ENCODE measurements at regions not wholly inside any gene's neighbourhood (a gene's known extent, or its start where the extent isn't known, plus 50 kb on each side); places are given as distances from the start of the nearest gene placed in this dataset.
"Not testable (repeated sequence)": the region's sequence is repeated elsewhere in the genome, so short reads cannot be mapped to it uniquely, and the experiment has no call there.

DNA sequence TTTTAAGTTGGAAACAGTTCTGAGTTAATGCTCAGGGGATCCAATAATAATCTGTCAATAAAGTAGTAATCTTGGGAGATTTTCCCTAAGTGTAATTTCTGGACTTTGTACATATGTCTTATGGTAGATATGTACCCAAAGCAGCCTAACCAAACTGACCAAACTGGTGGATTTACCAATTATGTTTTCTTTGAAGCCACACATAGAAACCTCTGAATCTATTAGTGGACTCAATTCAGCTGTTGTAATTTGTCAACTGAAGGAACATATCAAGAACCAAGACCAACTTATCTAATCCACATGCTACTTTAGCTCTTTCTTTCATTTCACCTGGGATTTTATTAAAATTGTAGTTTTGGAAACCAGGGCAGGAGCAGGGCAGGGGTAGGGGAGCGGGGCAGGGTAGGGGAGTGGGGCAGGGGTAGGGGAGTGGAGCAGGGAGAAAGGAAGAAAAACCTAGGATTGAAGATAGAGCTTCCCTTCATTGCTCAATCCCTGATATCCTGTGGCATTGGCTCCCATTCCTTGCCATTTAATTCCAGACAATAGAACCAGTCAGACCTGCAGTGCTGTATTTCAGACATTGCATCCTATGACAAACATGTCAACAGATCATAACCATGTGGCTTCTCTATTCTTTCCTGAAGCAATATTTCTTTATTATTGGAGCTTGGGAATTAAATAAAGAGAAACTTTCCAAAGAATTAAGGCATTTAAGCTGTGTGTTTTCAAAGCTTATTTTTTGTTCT lies 101.8 kb downstream of the NFKBIZ start:
- no peak for DNase-seq

DNA sequence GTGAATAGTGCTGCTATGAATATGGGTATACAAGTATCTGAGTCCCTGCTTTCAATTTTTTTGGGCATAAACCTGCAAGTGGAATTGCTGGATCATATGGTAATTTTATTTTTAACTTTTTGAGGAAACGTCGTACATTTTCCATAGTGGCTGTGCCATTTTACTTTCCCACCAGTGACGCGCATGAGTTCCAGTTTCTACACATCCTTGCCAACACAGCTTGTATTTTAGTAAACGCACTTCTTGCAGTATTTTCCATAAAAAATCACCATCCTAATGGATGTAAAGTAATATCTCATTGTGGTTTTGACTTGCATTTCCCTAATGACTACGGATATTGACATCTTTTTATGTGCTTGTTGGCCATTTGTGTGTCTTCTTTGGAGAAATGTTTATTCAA lies 105.0 kb downstream of the NFKBIZ start:
- no peak for DNase-seq

DNA sequence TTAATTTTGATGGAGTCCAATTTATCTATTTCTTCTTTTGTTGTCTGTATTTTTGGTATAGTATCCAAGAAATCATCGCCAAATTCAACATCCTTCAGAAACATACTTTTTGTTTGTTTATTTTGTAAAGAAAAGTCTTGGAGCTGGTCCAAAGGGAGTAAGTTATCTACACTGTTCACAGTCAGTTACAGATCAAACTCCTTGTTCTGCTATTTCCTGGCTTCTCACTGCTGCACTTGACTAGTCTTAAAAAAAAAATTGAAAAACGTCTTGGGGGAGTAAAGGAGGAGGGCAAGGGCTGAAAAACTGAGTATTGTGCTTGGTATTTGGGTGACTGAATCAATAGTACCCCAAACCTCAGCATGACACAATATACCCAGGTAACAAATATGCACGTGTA lies 105.6 kb downstream of the NFKBIZ start:
- no peak for DNase-seq

DNA sequence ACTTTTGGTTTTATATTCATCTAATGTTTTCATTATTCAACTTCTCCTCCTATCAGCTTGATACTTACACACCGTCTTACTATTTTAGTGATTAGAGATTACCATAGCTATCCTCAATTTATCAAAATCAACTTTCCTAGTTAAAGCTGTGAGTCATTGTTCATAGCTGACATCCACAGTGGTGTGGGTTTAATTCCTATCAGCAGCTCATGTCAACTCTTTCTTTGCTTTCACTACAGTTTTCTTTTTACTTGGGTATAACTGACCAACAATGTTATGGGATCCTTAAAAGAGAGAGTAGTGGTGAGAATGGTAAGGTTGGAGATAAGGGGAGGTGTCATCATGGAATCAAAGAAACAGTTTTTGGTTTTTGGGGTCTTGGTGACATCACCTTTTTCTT lies 112.7 kb downstream of the NFKBIZ start:
- DNase-seq: no peak

DNA sequence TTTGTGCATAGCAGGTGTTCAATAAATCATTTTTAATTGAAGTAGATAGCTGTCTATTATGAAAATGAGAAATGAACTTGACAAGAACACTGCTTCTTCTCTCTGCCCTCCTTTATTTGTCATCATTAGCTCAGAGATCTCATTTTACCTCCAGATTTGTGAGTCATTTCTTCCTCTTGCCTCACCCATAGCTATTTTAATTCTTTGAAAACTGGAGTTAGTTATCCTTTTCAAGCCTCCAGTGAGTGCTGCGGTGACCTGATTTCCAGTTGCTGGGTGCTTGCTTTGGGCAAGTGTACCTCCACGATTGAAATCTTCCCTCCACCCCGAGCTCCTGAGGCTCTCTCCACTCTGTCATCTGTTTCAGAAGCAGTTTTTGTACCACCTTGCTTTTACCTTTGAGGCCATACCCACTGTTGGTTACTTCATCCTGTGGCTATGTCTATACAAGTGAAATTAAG lies 114.6 kb downstream of the NFKBIZ start:
- DNase-seq: no peak

DNA sequence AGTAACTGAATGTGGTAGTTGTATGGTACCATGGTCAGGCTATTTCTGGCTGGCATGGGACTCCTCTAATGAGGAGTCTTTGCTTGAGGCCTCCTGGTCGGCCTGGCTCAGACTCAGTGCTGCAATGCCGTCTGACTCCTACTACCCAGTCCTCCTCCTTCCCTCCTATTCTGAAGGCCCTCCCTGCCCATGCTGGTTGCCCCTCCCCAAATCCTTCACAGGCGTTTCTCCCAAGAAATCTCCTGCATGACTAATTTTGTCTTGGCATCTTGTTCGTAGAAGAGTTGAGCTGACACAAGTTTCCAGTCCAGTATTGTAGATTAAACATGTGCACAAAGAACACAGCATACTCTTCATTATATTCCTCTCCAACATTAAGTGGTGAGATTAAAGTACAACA lies 115.5 kb downstream of the NFKBIZ start:
- DNase-seq: no peak

DNA sequence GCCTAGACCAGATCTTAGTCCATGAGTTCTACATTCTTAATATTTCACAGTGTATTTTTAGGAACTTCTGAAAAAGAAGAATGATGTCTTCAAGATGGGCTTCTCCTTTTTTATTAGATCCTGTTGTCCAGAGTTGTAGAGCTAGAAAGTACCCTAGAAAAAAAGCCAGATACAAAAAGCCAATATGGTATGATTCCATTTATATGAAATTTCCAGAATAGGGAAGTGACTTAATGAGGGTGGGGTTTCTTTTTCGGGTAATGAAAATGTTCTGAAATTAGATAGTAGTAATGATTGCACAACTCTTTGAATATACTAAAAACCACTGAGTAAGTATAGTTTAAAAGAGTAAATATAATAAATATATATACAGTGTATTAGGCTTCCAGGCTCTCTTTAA lies 116.9 kb downstream of the NFKBIZ start:
- DNase-seq: no peak

DNA sequence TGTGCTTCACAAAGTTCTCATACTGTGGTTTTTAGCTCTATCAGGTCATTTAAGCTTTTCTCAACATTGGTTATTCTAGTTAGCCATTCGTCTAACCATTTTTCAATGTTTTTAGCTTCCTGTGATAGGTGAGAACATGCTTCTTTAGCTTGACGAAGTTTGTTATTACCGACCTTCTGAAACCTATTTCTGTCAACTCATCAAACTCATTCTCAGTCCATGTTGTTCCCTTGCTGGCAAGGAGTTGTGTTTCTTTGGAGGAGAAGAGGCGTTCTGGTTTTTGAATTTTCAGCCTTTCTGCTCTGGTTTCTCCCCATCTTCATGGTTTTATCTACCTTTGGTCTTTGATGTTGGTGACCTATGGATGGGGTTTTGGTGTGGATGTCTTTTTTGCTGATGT lies 120.9 kb downstream of the NFKBIZ start:
- no peak for DNase-seq

DNA sequence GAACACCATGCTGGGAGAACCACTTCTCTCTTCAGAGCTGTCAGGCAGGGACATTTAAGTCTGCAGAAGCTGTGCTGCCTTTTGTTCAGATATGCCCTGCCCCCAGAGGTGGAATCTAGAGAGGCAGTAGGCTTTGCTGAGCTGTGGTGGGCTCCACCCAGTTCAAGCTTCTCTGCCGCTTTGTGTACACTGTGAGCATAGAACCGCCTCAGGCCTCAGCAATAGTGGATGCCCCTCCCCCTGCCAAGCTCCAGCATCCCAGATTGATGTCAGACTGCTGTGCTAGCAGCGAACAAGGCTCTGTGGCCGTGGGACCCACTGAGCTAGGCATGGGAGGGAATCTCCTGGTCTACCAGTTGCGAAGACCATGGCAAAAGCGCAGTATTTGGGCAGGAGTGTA lies 121.6 kb downstream of the NFKBIZ start:
- no peak for DNase-seq

DNA sequence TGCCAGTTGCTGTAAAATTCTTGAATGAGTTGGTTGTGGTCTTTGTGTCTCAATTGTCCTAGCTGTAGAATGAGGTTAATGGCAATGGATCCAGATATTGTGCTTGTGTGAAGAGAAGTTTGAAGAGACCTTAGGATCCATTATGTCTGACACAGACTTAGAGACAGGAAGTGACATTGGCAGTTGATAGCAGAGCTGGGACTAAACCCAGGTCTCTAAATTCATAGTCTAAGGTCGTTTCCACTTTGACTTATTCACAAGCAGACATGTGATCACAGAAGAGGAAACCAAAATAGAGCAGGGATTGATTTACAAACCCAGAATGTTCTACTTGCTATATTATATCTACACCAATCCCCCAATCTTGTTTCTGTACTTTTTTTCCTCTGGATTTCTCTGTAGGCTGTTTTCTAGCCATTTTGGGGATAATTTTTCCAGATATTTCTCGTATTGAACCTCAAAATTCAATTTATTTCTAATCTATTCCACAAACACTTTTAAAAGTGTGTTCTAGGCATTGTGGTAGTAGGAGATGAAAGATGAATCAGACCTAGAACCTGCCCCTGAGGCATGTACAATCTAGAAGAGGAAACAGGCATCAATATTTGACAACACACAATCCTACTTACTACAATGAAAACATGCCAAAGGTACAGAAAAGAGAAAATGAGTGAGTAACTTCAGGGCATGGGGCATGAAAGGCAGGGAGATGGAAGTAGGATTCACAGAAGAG lies 123.3 kb downstream of the NFKBIZ start:
- DNase-seq: no peak

DNA sequence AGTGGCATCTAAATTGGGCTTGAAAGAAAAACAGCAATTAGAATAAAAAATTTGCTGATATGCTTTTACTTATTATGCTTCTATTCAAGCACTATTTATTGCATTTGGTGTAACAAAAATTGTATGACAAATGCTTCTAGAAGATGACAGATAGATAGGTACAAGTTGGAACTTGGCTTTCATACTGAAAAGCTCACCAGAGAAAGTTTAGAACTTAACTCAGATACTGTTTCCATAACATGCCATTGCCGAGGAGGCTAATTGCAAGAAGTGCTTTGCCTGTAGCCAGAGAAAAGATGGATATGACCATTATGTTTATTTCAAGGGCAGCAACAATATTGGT lies 123.8 kb downstream of the NFKBIZ start:
- DNase-seq: no peak

DNA sequence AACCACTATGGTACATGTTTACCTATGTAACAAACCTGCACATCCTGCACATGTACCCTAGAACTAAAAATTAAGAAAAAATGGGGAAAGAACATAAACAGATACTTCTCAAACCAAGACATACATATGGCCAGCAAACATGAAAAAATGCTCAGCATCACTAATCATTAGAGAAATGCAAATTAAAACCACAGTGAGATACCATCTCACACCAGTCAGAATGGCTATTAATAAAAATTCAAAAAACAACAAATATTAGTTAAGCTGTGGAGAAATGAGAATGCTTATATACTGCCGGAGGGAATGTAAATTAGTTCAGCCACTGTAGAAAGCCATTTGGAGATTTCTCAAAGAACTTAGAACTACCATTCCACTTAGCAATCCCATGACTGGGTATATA lies 126.1 kb downstream of the NFKBIZ start:
- DNase-seq: not testable (repeated sequence)

DNA sequence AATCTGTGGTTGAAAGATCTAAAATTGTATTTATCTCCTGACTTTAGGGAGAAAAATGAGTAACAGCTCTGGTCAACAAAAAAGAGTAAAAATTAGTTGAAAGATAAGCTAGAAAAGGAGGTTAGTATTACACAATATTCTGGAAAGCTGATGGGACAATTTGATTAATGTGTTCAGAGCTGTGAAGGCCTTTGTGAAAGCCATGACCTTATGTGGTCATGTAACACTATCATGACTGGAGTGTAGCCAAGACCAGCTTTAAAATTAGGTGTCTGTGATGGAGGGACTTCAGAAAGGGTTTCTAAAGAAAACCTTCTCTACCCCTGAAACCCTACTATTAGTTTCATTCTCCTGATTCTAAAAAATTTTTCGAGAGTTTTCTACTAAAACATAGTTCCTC lies 127.2 kb downstream of the NFKBIZ start:
- DNase-seq: no peak

DNA sequence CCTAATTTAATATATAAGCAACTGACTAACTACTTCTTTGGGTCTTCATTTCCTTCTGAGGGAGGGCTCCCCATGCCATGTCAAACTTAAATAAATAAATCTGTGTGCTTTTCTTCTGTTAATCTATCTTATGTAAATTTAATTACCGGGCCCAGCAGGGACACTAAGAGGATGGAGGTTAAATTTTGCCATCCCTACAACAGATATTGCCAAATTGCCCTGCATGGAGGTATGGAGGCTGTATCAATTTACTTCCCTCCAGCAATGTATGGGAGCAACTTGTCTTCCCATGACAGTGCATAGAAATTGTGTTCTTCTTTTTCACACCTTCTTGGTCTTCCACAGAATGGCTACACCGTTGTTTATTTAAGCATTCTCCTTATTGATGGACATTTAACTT lies 129.0 kb downstream of the NFKBIZ start:
- no peak for DNase-seq

DNA sequence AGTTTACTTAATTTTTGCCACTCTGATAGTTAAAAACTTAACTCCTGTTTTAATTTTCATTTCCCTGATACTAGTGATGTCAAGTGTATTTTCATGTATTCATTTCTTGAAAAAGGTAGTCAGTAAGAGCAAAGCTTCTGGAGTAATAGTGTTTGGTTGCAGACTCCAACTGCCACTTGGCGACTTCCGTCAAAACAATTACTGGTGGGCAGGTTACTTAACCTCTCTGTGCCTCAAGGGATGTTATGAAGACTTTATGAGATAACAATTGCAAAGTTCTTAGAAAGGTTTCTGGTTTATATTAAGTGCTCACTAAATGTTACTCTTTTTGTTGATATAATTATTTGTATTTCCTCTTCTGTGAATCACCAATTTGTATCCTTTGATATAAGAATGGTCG lies 129.7 kb downstream of the NFKBIZ start:
- DNase-seq: no peak

DNA sequence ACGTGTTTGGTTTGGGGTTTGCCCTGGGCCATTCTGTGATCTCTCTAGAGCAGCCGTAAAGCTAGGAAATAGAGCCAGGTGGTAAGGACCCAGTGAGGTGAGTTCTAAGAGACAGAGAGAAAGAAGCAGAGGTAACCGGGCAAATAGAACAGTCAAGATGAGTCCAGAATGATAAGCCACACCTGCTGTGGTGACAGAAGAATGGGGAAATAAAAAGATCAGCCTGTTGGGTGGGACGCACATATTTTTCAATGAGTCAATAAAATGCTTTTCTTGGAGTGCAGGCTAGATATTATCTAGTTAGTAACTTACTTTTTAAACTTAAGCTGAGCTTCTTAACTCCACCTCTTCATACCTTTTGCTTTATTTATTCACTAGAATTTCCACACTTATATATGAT lies 135.0 kb downstream of the NFKBIZ start:
- DNase-seq: no peak

DNA sequence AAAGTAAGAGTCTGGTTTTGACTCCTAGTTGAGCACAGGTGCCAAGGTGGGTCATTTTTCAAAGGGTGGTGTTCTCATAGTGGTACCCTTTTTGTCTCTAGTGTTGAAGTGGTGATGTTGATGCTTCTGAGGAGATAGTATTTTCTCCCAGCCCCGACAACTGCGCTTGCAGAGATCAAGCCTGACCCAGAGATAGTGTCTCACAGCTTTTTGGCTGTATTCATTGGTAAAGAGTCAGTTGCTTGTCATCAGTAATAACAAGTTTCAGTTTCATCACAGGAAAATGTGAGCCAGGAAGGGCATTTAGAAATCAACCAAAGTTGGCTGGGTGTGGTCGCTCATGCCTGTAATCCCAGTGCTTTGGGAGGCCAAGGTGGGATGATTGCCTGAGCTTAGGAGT lies 139.3 kb downstream of the NFKBIZ start:
- DNase-seq: no peak

DNA sequence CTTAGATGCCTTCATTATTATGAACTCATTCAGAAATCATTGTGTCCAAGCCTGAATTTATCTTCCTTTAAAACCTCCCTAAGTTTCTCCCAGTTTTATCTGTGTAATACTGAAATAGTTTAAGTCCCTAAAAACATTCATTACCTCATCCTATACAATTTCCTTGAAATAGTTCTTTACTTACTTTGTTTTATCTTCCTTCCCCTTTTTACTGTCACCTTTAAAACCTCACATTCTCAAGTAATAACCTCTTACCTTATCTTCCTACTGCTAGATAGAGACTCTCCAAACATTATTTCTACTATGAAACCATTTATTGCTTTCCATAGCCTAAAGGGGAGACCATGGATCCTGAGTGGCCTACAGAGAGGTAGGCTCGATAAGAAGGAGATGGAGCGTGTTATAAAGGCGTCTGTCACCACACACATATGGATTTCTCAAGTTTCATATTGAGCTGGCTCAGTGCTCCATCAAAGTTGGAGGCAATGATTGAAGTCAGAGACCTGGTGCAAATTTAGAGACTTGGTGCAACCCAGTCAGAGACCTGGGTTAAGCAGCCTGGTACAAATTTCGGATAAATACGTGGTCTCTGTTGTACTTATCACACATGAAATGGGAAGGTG lies 140.4 kb downstream of the NFKBIZ start:
- no peak for DNase-seq

DNA sequence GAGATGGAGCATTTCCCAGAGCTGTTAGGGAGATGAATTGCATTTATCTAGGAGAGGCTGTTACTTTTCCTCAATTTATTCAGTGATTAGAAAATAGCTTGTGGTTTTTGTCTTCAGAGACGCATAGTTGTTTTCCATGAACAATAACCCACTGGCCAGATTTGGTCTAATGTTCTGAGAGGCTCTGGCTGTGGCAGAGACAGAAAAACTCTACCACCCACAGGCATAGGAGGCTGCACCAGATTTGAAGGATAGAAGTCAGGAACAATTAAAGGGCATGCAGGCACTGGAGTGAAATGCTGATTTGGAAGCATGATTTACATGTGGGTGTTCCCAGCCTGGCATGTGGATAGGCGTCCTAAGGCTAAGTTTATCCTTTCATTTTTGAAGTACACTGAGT lies 143.5 kb downstream of the NFKBIZ start:
- DNase-seq: no peak

DNA sequence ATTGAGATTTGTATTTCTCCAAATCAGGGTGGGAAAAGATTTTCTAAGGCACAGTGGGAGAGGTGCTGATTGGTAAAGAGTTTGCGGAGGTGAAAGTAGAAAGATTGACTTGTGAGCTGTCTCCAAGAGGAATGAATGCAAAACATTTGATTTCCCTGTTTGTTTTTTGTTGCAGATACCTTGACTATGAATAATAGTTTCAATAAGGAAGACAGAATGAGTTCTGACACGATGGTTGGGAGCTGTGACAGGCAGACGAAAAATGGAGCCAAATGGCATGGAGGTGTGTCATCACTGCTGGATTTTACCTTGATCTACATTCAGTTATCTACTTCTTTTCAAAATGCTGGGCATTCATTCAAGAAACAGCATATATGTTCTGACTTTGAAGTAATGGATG lies 145.1 kb downstream of the NFKBIZ start:
- no peak for DNase-seq

DNA sequence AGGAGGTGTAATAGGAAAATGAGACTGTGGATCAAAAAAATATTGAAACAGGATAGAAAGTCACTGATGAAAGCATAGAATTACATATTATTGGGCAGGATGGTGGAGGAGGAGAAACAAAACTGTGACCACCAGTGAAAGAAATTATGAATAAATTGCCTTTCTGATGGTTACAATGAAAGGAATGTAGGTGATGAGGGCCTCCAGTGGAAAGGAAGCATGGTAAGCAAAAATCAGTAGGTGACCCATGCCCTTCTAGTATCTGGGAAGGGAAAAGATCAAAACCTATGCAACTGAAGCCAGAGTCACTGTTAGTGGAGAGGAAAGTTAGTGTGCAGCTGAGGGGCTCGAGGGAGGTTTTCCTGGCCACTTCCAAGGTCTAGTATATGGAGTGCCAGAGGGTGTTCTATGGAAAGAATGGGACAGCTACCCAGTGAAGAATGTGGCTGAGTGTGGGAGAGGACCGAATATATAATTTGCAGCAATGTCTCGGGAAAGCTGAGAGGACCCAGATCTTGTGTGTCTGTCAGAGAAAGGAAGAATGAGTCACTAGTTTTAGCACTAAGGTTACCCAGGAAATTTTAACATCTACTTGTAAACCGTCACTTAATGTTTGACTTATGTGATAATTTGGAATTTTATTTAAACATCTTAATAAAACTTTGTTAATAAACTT lies 146.2 kb downstream of the NFKBIZ start:
- no peak for DNase-seq

DNA sequence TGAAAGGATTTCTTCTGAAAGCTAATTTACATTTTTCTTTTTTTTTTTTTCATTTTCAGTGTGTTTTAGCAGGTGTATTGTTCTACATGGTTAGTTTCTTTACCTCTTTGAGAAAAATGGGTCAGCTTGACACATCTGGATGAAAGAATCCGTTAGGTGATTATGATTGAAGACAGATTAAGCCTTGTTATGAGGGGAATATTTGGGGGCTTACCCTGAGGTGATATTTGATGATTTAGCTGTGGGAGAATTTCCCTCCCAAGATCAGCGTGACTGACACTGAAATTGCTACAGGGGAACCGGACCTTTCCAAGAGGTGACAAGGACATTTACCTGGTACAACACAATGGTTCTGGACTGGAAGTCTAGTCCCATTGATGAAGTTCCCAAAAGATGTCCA lies 147.5 kb downstream of the NFKBIZ start:
- no peak for DNase-seq

DNA sequence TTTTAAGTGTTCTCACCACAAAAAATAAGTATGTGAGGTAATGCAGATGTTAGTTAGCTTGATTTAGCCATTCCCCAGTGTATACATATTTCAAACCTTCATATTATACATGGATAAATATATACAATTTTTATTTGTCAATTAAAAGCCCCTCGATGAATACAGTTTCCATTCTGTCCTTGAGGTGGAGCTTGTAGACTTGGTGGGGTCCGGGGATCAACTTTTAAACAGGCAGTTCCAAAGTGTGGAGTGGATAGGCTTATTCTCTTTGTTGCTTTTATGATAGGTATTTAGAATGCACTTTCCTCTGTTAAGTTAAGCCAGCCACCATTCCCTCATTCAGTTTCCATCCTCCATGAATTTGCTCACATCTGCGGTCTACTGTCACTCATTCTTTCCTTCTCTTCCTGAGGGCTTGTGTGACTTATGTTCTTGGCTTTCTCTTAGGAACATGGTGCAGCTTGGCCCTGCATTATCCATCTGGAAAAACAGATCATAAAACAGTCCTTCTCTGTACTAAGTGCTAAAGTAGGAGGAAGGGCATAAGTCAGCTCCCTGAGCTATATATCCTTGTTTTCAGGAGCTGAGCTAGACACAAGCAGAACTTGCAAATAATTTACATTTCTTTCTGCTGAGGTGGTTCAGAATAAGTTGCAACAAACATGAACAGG lies 149.1 kb downstream of the NFKBIZ start:
- no peak for DNase-seq

Data from NCI-H1436 treated with DMSO at 0.1 percent for 48 hours (cell line).